H9 (cell line): ENCODE measurements at regions not wholly inside any gene's neighbourhood (a gene's known extent, or its start where the extent isn't known, plus 50 kb on each side); places are given as distances from the start of the nearest gene placed in this dataset.

Experiments used
- DNase-seq: peaks from one replicate; pipeline ENCODE4 v3.0.0-alpha.2; 2017
- H2AFZ ChIP-seq: one replicate; pipeline ENCODE4 v1.6.1; 2013; ENCODE audit warnings: mild to moderate bottlenecking, low read length, control low read depth, moderate library complexity
- H2AK5ac ChIP-seq: 2 replicates; pipeline ENCODE4 v1.6.1; 2013; ENCODE audit warnings: low read length, control low read depth, mixed read lengths; ENCODE audit not compliant: insufficient read length
- H2BK120ac ChIP-seq: one replicate; pipeline ENCODE4 v1.6.1; 2013; ENCODE audit warnings: low read depth, mild to moderate bottlenecking, low read length, control low read depth, inconsistent platforms; ENCODE audit not compliant: poor library complexity, severe bottlenecking
- H2BK12ac ChIP-seq: 2 replicates; pipeline ENCODE4 v1.6.1; 2013; ENCODE audit warnings: low read length, control low read depth, mixed read lengths, low read depth; ENCODE audit not compliant: insufficient read length
- H2BK15ac ChIP-seq: 2 replicates; pipeline ENCODE4 v1.6.1; 2013; ENCODE audit warnings: low read depth, low read length, control low read depth
- H2BK20ac ChIP-seq: one replicate; pipeline ENCODE4 v1.6.1; 2013; ENCODE audit warnings: low read depth, mild to moderate bottlenecking, low read length, control low read depth, inconsistent platforms; ENCODE audit not compliant: poor library complexity, severe bottlenecking
- H2BK5ac ChIP-seq: 2 replicates; pipeline ENCODE4 v1.6.1; 2013; ENCODE audit warnings: low read length, control low read depth, mixed read lengths; ENCODE audit not compliant: insufficient read length
- H3K14ac ChIP-seq: 2 replicates; pipeline ENCODE4 v1.6.1; 2013; ENCODE audit warnings: low read length, control low read depth; ENCODE audit not compliant: insufficient read depth
- H3K18ac ChIP-seq: 2 replicates; pipeline ENCODE4 v1.6.1; 2013; ENCODE audit warnings: low read depth, mild to moderate bottlenecking, mixed read lengths, low read length, control low read depth; ENCODE audit not compliant: insufficient read length
- H3K23ac ChIP-seq: 2 replicates; pipeline ENCODE4 v1.6.1; 2013; ENCODE audit warnings: low read length, control low read depth, mixed read lengths, low read depth; ENCODE audit not compliant: insufficient read length
- H3K23me2 ChIP-seq: 2 replicates; pipeline ENCODE4 v1.6.1; 2013; ENCODE audit warnings: low read depth, mild to moderate bottlenecking, mixed read lengths, low read length, control low read depth; ENCODE audit not compliant: insufficient read length, poor library complexity, severe bottlenecking
- H3K27ac ChIP-seq: 2 replicates; pipeline ENCODE4 v1.5.1; 2013; ENCODE audit warnings: low read length, control low read depth, mixed read lengths, low read depth; ENCODE audit not compliant: insufficient read length
- H3K27me3 ChIP-seq: 2 replicates; pipeline ENCODE4 v1.6.1; 2013; ENCODE audit warnings: low read length, control low read depth, inconsistent platforms; ENCODE audit not compliant: insufficient read depth
- H3K4ac ChIP-seq: 2 replicates; pipeline ENCODE4 v1.6.1; 2013; ENCODE audit warnings: low read depth, mild to moderate bottlenecking, control low read depth, inconsistent platforms, low read length, moderate library complexity
- H3K4me1 ChIP-seq: 2 replicates; pipeline ENCODE4 v1.6.1; 2013; ENCODE audit warnings: low read length, control low read depth, inconsistent platforms; ENCODE audit not compliant: insufficient read depth
- H3K4me2 ChIP-seq: 2 replicates; pipeline ENCODE4 v1.6.1; 2013; ENCODE audit warnings: low read length, control low read depth, mixed read lengths; ENCODE audit not compliant: insufficient read length, insufficient read depth
- H3K56ac ChIP-seq: 2 replicates; pipeline ENCODE4 v1.6.1; 2013; ENCODE audit warnings: low read depth, mild to moderate bottlenecking, mixed read lengths, low read length, control low read depth; ENCODE audit not compliant: insufficient read length
- H3K79me1 ChIP-seq: 2 replicates; pipeline ENCODE4 v1.6.1; 2013; ENCODE audit warnings: low read depth, mild to moderate bottlenecking, moderate library complexity, low read length, control low read depth, inconsistent platforms; ENCODE audit not compliant: insufficient read depth, poor library complexity, severe bottlenecking
- H3K79me2 ChIP-seq: 2 replicates; pipeline ENCODE4 v1.6.1; 2013; ENCODE audit warnings: low read length, control low read depth, inconsistent platforms; ENCODE audit not compliant: insufficient read depth
- H3K9ac ChIP-seq: 2 replicates; pipeline ENCODE4 v1.6.1; 2013; ENCODE audit warnings: low read length, control low read depth, mixed read lengths; ENCODE audit not compliant: insufficient read length; ENCODE audit errors: extremely low read depth
- H3K9me3 ChIP-seq: one replicate; pipeline ENCODE4 v1.6.1; 2013; ENCODE audit warnings: low read depth, low read length, inconsistent platforms; ENCODE audit not compliant: control insufficient read depth
- H3T11ph ChIP-seq: one replicate; pipeline ENCODE4 v1.6.1; 2013; ENCODE audit warnings: mild to moderate bottlenecking, low read length, control low read depth, inconsistent platforms
- H4K20me1 ChIP-seq: one replicate; pipeline ENCODE4 v1.6.1; 2013; ENCODE audit not compliant: control insufficient read depth, insufficient read length, insufficient read depth
- H4K5ac ChIP-seq: 2 replicates; pipeline ENCODE4 v1.6.1; 2013; ENCODE audit warnings: low read depth, mild to moderate bottlenecking, mixed read lengths, low read length, control low read depth; ENCODE audit not compliant: insufficient read length
- H4K8ac ChIP-seq: replicated peaks from 2 replicates; pipeline ENCODE4 v1.6.1; 2013; ENCODE audit warnings: low read length, control low read depth, mixed read lengths, low read depth; ENCODE audit not compliant: insufficient read length
- H4K91ac ChIP-seq: 2 replicates; pipeline ENCODE4 v1.6.1; 2013; ENCODE audit warnings: low read depth, mild to moderate bottlenecking, moderate library complexity, mixed read lengths, low read length, control low read depth; ENCODE audit not compliant: insufficient read length
- H3K27ac Mint-ChIP-seq, 3 experiments: 2 replicates in 2 of 3; 3 replicates in 1 of 3; pipeline ENCODE4 v1.8.0; 2020 to 2021; ENCODE audit warnings: mixed read lengths in 3 of 3, mild to moderate bottlenecking in 1 of 3, moderate library complexity in 1 of 3
- H3K27me3 Mint-ChIP-seq: 2 replicates; pipeline ENCODE4 v1.8.0; 2021; ENCODE audit warnings: low read depth, mild to moderate bottlenecking, moderate library complexity, mixed read lengths
- H3K36me3 Mint-ChIP-seq, 3 experiments: 2 replicates in 2 of 3; 3 replicates in 1 of 3; pipeline ENCODE4 v1.8.0; 2020 to 2021; ENCODE audit warnings: low read depth in 3 of 3, mixed read lengths in 3 of 3; ENCODE audit not compliant: insufficient read depth in 1 of 3
- H3K4me1 Mint-ChIP-seq, 2 experiments: 2 replicates each; pipeline ENCODE4 v1.8.0; 2020; ENCODE audit warnings: mixed read lengths in 2 of 2
- H3K4me3 Mint-ChIP-seq, 2 experiments: 2 replicates in 1 of 2; 3 replicates in 1 of 2; pipeline ENCODE4 v1.8.0; 2020 to 2021; ENCODE audit warnings: mild to moderate bottlenecking in 2 of 2, mixed read lengths in 2 of 2, moderate library complexity in 1 of 2
- H3K9me3 Mint-ChIP-seq, 2 experiments: 2 replicates in 1 of 2; 3 replicates in 1 of 2; pipeline ENCODE4 v1.8.0; 2020; ENCODE audit warnings: mild to moderate bottlenecking in 2 of 2, mixed read lengths in 2 of 2, moderate library complexity in 1 of 2
- CTCF ChIP-seq: fragments of 200-600 bp; sonication (generic); conservative IDR thresholded peaks from 3 replicates; pipeline ENCODE4 v1.8.0; 2021; ENCODE audit warnings: antibody characterized with exemption, mild to moderate bottlenecking
- WGBS: extraction: QIAGEN DNeasy Blood & Tissue Kit; methylation state at CpG from one replicate; pipeline ENCODE4 v1.1.7; 2013; ENCODE audit warnings: missing lambda C conversion rate, low lambda C conversion rate, mixed read lengths; ENCODE audit not compliant: insufficient read length; ENCODE audit errors: extremely low coverage; 5-methylcytosine and 5-hydroxymethylcytosine counted together

GRCh38 chr6:148044921-148045320 is 297.7 kb upstream of the SASH1 start:
- no peak overlapping the region for H2BK5ac ChIP-seq
- no peak overlapping the region for H3K4me3 Mint-ChIP-seq
- no peaks in the 10 kb centered on the region for H4K20me1 ChIP-seq
- H2BK15ac ChIP-seq, result no peak overlapping the region
- H3K18ac ChIP-seq, result no peak overlapping the region
- H4K91ac ChIP-seq, result no peak overlapping the region
- H3K36me3 Mint-ChIP-seq, result peaks cover 3 to 10% (median 3%) of the 10 kb centered on the region in 3 experiments; a peak in 4 of 7 replicates
- H3K23ac ChIP-seq, result no peak overlapping the region
- no peak overlapping the region for H2BK20ac ChIP-seq
- no peak overlapping the region for H4K5ac ChIP-seq
- no peaks in the 10 kb centered on the region for H3K4me1 ChIP-seq
- H2BK120ac ChIP-seq, result no peak overlapping the region
- H4K8ac ChIP-seq, result no peak overlapping the region
- no peaks in the 10 kb centered on the region for H3K27me3 ChIP-seq
- H2AK5ac ChIP-seq, result no peak overlapping the region
- H3K9ac ChIP-seq, result no peak overlapping the region
- no peaks in the 10 kb centered on the region for H3K79me2 ChIP-seq
- H2AFZ ChIP-seq, result no peak overlapping the region
- H3K4me2 ChIP-seq, result no peak overlapping the region
- H3K23me2 ChIP-seq, result no peaks in the 10 kb centered on the region
- no peak overlapping the region for H3T11ph ChIP-seq
- no peaks in the 10 kb centered on the region; the same call in 1 of the 2 replicates for H3K27me3 Mint-ChIP-seq
- H3K14ac ChIP-seq, result no peak overlapping the region
- H2BK12ac ChIP-seq, result no peak overlapping the region
- no peak overlapping the region for H3K27ac ChIP-seq
- no peak for TF ChIP-seq CTCF
- H3K9me3 ChIP-seq, result no peaks in the 10 kb centered on the region
- DNase-seq, result no peak
- peaks cover 10 to 17% of the 10 kb centered on the region in 2 experiments; a peak in 4 of 5 replicates for H3K9me3 Mint-ChIP-seq
- H3K79me1 ChIP-seq, result no peaks in the 10 kb centered on the region
- no peaks in the 10 kb centered on the region for H3K4me1 Mint-ChIP-seq
- no peak overlapping the region for H3K4ac ChIP-seq
- H3K56ac ChIP-seq, result no peak overlapping the region
- no CpG with 5 or more reads among the region's 1 CpG for WGBS
- no peak overlapping the region for H3K27ac Mint-ChIP-seq
